ENCODE measurements at regions not wholly inside any gene's neighbourhood (a gene's known extent, or its start where the extent isn't known, plus 50 kb on each side); places are given as distances from the start of the nearest gene placed in this dataset.

- no peak for TF ChIP-seq CTCF (IDR thresholded peaks at IDR 0.05; ENCODE audit: low read depth, low read length)
- no peak for DNase-seq (ENCODE audit: low read depth in 2 of 2)
Measured at GRCh38 chr22:44382116-44383038, 69.6 kb upstream of the SHISAL1 start.

GRCh38 chr22:44381761-44382115 lies 69.0 kb upstream of the SHISAL1 start:
- no peak for TF ChIP-seq CTCF (IDR thresholded peaks at IDR 0.05; ENCODE audit: low read depth, low read length)
- no peak overlapping the region for H3K4me3 ChIP-seq (replicated peaks in 1 of 2; ENCODE audit: low read depth in 2 of 2, low read length in 2 of 2)
- DNase-seq (ENCODE audit: low read depth in 2 of 2), result no peak

More at GRCh38 chr22:44382116-44383038, 69.6 kb upstream of the SHISAL1 start:
- H3K4me3 ChIP-seq (replicated peaks in 1 of 2; ENCODE audit: low read depth in 2 of 2, low read length in 2 of 2), result no peak overlapping the region

- no peak overlapping the region for H3K4me3 ChIP-seq (replicated peaks in 1 of 2; ENCODE audit: low read depth in 2 of 2, low read length in 2 of 2)
- no peak for DNase-seq (ENCODE audit: low read depth in 2 of 2)
- no peak for TF ChIP-seq CTCF (IDR thresholded peaks at IDR 0.05; ENCODE audit: low read depth, low read length)
Measured at GRCh38 chr22:44380756-44381486, 68.2 kb upstream of the SHISAL1 start.

GRCh38 chr22:44379817-44380755 lies 67.3 kb upstream of the SHISAL1 start:
- no peak for DNase-seq (ENCODE audit: low read depth in 2 of 2)
- no peak for TF ChIP-seq CTCF (IDR thresholded peaks at IDR 0.05; ENCODE audit: low read depth, low read length)
- no peak overlapping the region for H3K4me3 ChIP-seq (replicated peaks in 1 of 2; ENCODE audit: low read depth in 2 of 2, low read length in 2 of 2)

GRCh38 chr22:44378380-44378779 lies 65.6 kb upstream of the SHISAL1 start:
- no peak overlapping the region for H3K4me3 ChIP-seq (replicated peaks in 1 of 2; ENCODE audit: low read depth in 2 of 2, low read length in 2 of 2)
- no peak for TF ChIP-seq CTCF (IDR thresholded peaks at IDR 0.05; ENCODE audit: low read depth, low read length)
- no peak for DNase-seq (ENCODE audit: low read depth in 2 of 2)

GRCh38 chr22:44375451-44375850 lies 62.7 kb upstream of the SHISAL1 start:
- no peak overlapping the region for H3K4me3 ChIP-seq (replicated peaks in 1 of 2; ENCODE audit: low read depth in 2 of 2, low read length in 2 of 2)
- DNase-seq (ENCODE audit: low read depth in 2 of 2), result no peak
- no peak for TF ChIP-seq CTCF (IDR thresholded peaks at IDR 0.05; ENCODE audit: low read depth, low read length)

Measured in cardiac fibroblast (primary cell).